ENCODE measurements at regions not wholly inside any gene's neighbourhood (a gene's known extent, or its start where the extent isn't known, plus 50 kb on each side); places are given as distances from the start of the nearest gene placed in this dataset.

GRCh38 chr9:89885156-89885555 is 280.3 kb downstream of the GADD45G start:
- ChIA-PET CTCF (no interaction called here), POLR2A (no interaction called here)
- BruUV-seq (replicated peaks), result no TSS peak
- H3K9me3 ChIP-seq, result no peaks in the 10 kb centered on the region
- intact Hi-C loops (cut with micrococcal nuclease; ENCODE audit: unreplicated experiment), result no loop called here
- Mint-ChIP-seq H3K4me3 (ENCODE audit: unreplicated experiment) (no peak overlapping the region), H3K4me1 (ENCODE audit: low read depth, unreplicated experiment) (no peaks in the 10 kb centered on the region), H3K27me3 (ENCODE audit: insufficient read depth, unreplicated experiment) (no peaks in the 10 kb centered on the region), H3K27ac (ENCODE audit: unreplicated experiment) (no peak overlapping the region), H3K9me3 (ENCODE audit: unreplicated experiment) (no peaks in the 10 kb centered on the region), H3K36me3 (ENCODE audit: insufficient read depth, unreplicated experiment) (no peaks in the 10 kb centered on the region)
- no peak overlapping the region for H3K4me3 ChIP-seq (ENCODE audit: low read depth, low read length)
- TF ChIP-seq, protein P1, sequence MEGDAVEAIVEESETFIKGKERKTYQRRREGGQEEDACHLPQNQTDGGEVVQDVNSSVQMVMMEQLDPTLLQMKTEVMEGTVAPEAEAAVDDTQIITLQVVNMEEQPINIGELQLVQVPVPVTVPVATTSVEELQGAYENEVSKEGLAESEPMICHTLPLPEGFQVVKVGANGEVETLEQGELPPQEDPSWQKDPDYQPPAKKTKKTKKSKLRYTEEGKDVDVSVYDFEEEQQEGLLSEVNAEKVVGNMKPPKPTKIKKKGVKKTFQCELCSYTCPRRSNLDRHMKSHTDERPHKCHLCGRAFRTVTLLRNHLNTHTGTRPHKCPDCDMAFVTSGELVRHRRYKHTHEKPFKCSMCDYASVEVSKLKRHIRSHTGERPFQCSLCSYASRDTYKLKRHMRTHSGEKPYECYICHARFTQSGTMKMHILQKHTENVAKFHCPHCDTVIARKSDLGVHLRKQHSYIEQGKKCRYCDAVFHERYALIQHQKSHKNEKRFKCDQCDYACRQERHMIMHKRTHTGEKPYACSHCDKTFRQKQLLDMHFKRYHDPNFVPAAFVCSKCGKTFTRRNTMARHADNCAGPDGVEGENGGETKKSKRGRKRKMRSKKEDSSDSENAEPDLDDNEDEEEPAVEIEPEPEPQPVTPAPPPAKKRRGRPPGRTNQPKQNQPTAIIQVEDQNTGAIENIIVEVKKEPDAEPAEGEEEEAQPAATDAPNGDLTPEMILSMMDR (IDR thresholded peaks at IDR 0.05; ENCODE audit: insufficient read depth in 1 of 2, low read depth in 1 of 2, low read length in 1 of 2, severe bottlenecking in 1 of 2, unreplicated experiment in 1 of 2), result no peak
- no peaks in the 10 kb centered on the region for H3K36me3 ChIP-seq (ENCODE audit: control insufficient read depth, insufficient read depth, low read length)
- no peaks in the 10 kb centered on the region for H3K4me1 ChIP-seq
- H3K27me3 ChIP-seq (replicated peaks; ENCODE audit: control insufficient read depth, insufficient read depth, low read length), result no peaks in the 10 kb centered on the region
- no peak for DNase-seq

DNA sequence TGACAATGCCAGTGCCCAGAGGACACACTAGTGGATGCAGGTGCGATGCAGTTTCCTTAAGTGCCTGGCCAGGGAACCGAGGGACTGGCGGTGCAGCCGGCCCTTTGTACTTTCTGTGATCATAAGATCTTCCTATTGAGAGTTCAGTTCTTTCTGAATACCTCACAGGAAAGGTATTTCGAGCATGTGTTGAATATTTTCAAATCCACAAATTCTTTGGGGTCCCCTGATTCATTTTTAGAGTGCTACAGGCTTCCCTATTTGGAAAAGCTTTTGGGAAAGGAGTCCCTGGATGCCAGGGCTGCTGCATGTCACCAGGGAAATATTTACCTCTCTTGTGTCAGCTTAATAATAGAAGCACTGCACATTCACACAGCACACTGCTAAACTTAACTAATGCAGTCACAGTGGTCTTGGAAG is 281.5 kb downstream of the GADD45G start:
- TF ChIP-seq, protein P1 (IDR thresholded peaks at IDR 0.05; ENCODE audit: insufficient read depth in 1 of 2, low read depth in 1 of 2, low read length in 1 of 2, severe bottlenecking in 1 of 2, unreplicated experiment in 1 of 2), result no peak
- H3K36me3 ChIP-seq (ENCODE audit: control insufficient read depth, insufficient read depth, low read length), result no peaks in the 10 kb centered on the region
- Mint-ChIP-seq H3K27ac (ENCODE audit: unreplicated experiment) (no peak overlapping the region), H3K27me3 (ENCODE audit: insufficient read depth, unreplicated experiment) (no peaks in the 10 kb centered on the region), H3K4me3 (ENCODE audit: unreplicated experiment) (no peak overlapping the region), H3K36me3 (ENCODE audit: insufficient read depth, unreplicated experiment) (no peaks in the 10 kb centered on the region), H3K4me1 (ENCODE audit: low read depth, unreplicated experiment) (no peaks in the 10 kb centered on the region), H3K9me3 (ENCODE audit: unreplicated experiment) (no peaks in the 10 kb centered on the region)
- H3K4me1 ChIP-seq, result no peaks in the 10 kb centered on the region
- ChIA-PET POLR2A (no interaction called here), CTCF (no interaction called here)
- H3K27me3 ChIP-seq (replicated peaks; ENCODE audit: control insufficient read depth, insufficient read depth, low read length), result no peaks in the 10 kb centered on the region
- intact Hi-C loops (cut with micrococcal nuclease; ENCODE audit: unreplicated experiment), result no loop called here
- no TSS peak for BruUV-seq (replicated peaks)
- no peak overlapping the region for H3K4me3 ChIP-seq (ENCODE audit: low read depth, low read length)
- H3K9me3 ChIP-seq, result no peaks in the 10 kb centered on the region
- DNase-seq, result no peak

DNA sequence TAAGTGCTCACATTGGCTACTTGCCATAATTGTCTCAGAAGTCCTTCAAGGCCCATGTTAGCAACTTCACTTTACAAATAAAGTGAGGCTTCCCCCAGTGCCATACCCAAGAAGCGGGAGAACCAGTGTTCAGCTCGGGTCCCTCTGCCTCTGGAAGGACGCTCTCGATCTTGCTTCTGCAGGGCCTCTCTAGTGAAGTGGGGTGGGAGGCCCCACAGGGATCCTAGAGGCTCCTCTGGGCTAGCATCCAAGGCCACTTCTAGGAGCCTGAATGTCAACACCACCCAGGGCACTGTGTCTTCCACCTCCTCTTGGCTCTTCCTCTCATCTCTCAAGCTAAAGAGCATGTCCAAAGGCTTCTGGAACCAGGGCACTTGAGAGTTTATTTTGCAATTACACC is 282.5 kb downstream of the GADD45G start:
- no peak overlapping the region for H3K27ac Mint-ChIP-seq (ENCODE audit: unreplicated experiment)
- BruUV-seq (replicated peaks), result no TSS peak
- H3K4me1 ChIP-seq, result no peaks in the 10 kb centered on the region
- no peaks in the 10 kb centered on the region for H3K36me3 ChIP-seq (ENCODE audit: control insufficient read depth, insufficient read depth, low read length)
- H3K4me3 Mint-ChIP-seq (ENCODE audit: unreplicated experiment), result no peak overlapping the region
- H3K4me1 Mint-ChIP-seq (ENCODE audit: low read depth, unreplicated experiment), result no peaks in the 10 kb centered on the region
- intact Hi-C loops (cut with micrococcal nuclease; ENCODE audit: unreplicated experiment), result no loop called here
- CTCF ChIA-PET, result no interaction called here
- no peaks in the 10 kb centered on the region for H3K9me3 ChIP-seq
- H3K27me3 ChIP-seq (replicated peaks; ENCODE audit: control insufficient read depth, insufficient read depth, low read length), result no peaks in the 10 kb centered on the region
- TF ChIP-seq, protein P1 (IDR thresholded peaks at IDR 0.05; ENCODE audit: insufficient read depth in 1 of 2, low read depth in 1 of 2, low read length in 1 of 2, severe bottlenecking in 1 of 2, unreplicated experiment in 1 of 2), result no peak
- no peaks in the 10 kb centered on the region for H3K36me3 Mint-ChIP-seq (ENCODE audit: insufficient read depth, unreplicated experiment)
- POLR2A ChIA-PET, result no interaction called here
- H3K9me3 Mint-ChIP-seq (ENCODE audit: unreplicated experiment), result no peaks in the 10 kb centered on the region
- DNase-seq, result no peak
- no peaks in the 10 kb centered on the region for H3K27me3 Mint-ChIP-seq (ENCODE audit: insufficient read depth, unreplicated experiment)
- H3K4me3 ChIP-seq (ENCODE audit: low read depth, low read length), result no peak overlapping the region

Measured in Caco-2 (cell line).